Glomerular visceral epithelial cell (primary cell): ENCODE measurements at regions not wholly inside any gene's neighbourhood (a gene's known extent, or its start where the extent isn't known, plus 50 kb on each side); places are given as distances from the start of the nearest gene placed in this dataset.

Experiments used
- DNase-seq: peaks from one replicate; pipeline ENCODE4 v3.0.0-alpha.2; 2016; ENCODE audit errors: extremely low spot score

DNA sequence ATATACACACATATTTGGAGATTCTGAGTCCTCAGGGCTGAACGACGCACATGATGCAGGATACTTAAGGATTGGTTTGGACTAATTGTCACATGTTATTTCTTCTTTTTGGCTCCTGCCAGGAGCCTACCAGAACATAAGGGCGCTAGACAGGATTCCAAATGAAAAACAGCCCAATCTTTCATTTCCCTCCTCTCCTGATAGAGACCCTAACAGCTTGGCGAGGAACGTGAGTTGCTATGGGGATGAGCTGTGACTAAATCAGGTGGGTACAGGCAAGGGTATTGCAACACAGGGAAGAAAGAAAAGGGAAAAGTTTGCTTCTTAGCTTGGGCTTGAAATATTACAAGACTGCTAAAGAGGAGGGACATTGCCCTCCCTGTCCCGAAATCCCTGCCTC is 109.9 kb downstream of the AIPL1 start:
- no peak for DNase-seq

DNA sequence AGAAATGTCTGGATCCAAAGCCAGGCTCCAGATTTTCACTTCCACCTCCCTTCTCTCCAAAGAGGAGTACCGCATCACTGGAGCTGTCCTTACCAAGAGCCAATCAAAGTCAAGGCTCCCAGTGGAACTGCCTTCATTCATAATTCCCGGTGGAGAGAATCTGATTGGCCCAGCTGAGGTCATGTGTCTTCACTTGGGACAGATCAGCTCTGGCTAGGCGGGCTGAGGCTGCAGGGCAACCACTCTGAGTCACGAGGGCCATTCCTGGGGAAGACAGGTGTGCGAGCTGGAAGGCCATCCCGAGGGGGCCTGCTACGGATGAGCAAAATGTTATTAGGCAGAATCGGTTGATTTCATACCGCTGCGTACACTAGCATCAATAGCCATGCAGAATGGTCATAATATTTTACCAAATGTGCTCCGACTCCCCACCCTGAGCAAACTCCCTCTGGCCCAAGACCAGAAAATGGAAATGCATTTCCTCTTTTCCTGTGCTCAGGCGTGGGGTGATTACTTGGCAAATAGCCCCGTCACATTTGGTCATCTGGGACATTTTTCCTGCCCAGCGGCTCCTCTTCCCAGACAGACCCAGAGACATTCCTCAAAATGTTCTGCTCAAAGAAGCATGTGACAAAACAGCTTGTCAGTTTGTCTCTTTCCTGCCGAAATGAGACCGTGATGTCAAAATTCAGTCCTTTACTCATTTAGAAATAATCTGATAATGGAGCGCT is 111.1 kb downstream of the AIPL1 start:
- DNase-seq: no peak

DNA sequence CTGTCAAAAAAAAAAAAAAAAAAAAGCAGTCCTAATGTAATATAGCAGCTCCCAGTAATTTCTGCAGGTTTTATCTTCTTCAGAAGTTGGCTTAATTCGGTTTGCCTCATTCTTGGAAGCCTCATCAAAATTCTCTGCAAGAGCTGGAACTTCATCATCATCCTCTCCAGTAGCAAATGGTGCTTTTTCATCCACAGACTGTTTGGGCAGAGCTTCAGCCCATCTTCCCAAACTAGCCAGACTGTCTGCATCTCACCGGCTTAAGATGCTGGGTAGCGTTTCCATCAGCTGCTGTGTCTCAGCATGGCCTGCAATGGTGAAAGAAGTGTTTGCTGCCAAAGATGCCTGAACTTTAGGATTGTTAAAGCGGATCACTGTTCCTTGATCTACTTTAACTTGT is 112.6 kb downstream of the AIPL1 start:
- DNase-seq: no peak

DNA sequence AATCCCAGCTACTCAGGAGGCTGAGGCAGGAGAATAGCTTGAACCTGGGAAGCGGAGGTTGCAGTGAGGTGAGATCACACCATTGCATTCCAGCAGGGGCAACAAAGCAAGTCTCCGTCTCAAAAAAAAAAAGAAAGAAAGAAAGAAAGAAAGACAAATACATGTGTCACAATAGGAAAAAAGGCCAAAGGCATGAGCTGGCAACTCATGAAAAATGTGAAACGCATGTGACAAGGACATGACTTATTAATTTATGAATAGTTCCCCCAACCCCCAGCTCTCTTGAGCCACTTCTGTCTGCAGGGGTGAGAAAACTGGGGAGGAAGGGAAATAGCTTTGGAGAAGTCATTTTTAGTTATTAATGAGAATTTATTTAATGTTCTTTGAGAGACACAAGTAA is 120.6 kb downstream of the AIPL1 start:
- no peak for DNase-seq

DNA sequence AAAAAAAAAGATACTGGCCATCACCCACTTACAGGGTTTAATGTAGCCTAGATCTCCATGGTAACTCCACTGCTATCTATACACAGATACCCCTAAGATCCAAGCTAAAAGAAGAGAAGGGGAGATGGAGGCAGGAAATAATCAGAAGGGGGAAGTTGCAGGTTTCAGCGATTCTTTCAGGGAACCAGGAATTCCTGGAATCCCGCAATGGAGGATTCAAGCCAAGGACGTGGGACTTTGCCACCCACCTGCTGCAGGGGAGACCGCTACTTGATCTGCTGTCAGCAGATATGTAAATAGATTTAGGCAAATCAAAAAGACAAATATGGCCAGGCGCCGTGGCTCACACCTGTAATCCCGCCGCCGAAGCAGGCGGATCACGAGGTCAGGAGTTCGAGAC is 121.1 kb downstream of the AIPL1 start:
- no peak for DNase-seq

DNA sequence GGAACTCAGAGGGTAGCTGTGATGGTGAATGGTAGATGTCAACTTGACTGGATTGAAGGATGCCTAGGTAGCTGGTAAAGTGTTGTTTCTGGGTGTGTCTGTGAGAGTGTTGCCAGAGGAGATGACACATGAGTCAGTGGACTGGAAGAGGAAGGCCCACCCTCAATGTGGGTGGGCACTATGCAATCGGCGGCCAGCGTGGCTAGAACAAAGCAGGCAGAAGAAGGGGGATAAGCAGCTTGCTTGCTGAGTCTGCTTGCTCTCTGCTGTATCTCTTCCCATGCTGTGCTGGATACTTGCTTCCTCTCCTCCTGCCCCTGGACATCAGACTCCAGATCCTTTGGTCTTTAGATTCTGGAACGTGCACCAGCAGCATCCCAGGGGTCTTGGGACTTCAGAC is 128.1 kb downstream of the AIPL1 start:
- DNase-seq: no peak

DNA sequence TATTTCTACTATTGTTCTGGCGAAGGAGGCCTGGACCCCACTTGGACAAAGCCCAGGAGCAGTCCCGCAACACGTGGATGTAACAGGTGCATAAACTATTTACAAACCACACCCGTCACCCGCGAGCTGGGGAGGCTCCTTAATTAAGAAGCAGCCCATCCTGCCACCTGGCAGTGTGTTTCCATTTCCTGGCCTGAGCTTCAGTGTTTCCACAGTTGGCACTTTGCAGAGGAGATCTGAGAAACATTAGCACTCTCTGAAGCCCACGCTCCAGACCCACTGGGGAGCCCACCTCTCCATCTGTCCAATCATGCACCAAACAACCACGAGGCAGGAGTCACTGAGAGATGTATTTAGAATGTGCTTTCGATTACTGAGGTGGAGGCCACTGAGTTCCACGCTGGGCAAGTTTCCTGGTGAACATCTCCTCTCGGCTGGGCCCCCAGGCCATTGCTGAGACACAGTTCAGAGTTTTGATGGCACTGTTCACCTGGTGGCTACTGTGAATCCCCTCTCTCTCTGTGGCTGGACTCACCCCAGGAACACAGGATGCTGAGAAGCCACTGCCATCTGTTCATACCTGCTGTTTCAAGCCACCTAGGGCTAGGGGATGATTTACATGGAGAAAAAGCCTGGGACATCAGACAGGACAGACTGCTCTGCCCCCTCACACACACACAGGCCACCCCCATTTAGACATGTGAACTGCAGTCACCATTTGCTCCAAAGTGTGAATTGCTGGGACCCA is 129.1 kb downstream of the AIPL1 start:
- no peak for DNase-seq

DNA sequence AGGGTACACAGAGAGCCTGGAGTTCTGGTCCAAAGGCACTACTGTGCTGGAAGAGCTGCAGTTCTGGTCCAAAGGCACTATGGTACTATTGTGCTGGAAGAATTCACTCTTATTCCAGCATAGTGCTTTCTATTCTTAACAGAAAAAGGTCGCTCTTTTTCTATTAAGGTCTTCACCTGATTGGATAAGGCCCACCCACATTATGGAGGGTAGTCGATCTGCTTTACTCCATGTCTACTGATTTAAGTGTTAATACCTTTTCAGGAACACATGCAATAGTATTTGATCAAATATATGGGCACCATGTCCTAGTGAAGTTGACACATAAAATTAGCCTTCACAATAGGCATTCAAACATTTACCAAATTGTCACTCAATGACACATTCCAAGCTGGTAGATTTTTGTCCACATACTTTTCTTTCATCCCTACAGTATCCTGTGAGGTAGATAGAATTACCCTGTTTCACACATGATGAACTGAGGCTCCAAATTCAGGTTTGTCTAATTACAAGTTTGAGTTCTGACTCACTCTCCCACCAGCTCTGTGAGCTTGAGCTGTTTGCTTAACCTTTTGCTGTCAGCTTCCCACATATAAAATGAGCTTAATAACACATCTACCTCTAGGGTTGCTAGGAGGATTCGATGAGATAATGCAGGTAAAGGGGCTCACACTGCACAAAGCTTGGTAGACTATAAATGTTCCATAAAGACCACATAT is 129.9 kb downstream of the AIPL1 start:
- DNase-seq: no peak

DNA sequence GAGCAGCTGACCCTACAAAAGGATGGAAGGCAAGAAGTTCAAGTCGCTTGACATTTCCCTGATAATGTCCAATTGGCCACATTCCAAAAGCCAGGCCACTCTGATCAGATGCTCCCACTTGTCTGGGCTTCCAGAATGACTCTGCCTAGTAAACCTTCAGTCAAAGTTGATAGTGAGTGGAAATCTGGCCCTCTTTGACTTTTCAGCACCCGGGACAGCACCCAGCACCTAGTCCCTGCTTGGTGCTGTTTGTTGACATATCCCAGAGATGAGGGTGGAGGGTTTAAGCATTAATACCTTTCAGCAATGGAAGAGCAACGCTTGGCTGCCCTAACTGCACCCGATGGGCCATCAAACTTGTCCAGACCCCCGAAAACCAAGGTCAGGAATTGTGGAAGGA is 131.3 kb downstream of the AIPL1 start:
- peak; percentile 15 for DNase-seq

DNA sequence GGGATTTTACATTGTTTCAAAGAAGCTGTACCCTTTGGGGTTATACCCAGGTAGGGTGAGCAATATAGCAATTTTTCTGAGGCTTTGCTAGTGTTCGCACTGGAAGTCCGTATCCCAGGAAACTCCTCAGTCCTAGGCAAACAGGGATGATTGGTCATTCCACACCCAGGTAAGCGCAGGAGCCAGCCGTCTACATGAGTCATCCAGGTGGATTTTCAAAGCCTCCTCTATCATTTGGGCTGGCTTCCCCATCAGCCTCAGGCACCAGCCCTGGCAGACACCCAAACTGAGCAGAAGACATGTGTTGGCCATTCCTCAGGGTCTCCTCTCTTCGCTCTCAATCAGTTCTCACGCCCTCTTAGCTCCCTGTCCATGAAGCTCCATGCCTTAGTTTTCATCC is 135.6 kb downstream of the AIPL1 start:
- no peak for DNase-seq

DNA sequence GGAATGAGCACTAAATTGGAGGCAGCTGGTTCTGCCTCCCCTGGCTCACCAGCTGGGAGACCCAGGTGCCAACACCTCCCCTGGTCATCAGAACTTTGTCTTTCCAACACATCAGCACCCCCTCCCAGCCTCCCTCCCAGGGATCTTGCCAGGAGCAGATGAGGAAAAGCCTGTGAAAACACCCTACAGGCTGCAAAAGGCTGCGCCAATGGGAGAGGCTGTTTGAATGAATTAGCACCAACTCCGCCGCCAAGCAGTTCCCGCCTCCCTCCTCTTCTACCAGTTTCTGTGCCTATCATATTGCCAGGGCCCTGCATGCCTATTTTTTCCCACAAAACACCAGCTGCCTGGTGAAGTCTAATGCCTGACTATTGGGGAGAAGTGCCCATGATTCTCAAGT is 137.0 kb downstream of the AIPL1 start:
- no peak for DNase-seq

DNA sequence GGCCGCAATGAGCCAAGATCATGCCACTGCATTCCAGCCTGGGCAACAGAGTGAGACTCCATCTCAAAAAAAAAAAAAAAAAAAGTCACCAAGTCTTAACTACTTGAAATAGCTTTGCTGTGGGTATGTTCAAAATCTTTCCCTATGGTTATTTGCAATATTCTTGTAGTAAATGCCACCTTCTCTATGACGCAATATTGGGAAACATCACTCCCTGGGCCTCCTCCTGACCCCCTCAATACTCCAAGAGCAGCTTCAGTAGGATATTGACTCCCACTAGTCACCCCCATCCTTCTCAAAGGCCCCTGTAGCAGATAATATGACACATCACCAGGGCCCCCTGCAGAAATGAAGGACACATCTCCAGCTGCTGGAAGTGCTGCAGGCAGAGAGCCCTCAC is 137.8 kb downstream of the AIPL1 start:
- no peak for DNase-seq

DNA sequence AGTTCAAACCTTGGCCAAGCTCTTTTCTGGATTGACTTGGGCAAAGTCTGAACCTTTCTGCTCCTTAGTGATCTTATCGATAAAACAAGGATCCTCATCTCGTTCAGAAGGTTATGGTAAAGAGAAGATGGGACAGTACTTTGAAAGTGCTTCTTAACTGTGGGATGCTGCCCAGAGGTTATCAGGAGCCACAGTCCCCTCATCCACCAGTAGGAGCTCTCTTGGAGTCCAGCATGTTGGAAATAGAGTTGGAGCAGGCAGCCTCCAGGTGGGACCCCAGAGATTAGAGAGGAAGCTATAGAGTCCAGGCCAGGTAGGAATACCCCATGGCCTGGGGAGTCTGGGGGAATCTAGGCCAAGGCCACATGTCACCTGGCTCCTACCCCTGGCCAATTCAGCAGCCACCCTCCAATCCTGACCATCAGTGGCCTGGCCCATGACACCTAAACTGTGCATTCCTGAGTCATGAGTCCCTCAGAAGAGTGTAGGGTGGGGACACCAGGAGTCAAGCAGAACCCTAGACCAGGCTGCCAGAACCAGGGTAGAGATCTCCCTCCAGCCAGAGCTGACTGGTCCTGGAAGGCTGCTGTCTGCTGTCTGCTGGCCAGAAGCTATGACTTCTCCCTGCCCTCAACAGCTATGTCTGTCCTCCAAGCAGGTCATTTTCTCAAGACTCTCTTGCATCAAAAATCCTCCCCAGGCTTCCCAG is 144.3 kb downstream of the AIPL1 start:
- no peak for DNase-seq

DNA sequence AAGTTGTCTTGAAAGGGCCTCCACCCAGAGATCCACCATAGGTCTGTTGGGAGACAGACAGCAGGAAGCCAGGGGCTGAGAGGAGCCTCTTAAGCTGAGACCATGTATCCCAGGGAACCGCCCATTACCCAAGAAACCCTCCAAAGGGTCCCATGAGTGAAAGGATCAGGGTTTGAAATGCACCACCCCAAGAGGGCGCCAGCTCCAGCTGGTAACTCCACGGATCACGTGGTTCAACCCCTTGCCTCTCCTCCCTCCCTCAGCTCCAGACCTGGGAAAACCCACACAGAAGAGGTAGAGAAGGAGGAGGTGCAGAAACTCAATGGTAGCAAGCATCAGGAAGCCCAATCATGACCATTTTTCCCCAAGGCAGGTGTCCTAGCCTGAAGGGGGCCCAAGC is 148.7 kb downstream of the AIPL1 start:
- no peak for DNase-seq

DNA sequence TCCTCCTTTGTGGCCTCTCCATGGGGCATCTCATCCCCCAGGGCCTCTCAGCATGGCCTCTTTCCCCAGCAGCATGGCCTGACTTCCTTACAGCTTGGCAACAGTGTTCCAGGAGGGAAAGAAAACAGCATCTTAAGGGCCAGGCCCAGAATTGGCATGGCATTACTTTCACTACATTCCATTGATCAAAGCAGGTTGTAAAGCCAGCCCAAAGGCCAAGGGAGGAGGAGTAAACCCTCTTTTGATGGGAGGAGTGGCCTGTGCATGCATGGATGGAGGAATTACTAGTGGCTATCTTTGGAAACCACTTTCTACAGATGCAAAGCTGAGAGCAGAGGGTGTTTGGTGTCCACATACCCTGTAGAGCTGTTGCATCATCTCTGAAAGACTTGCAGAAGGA is 149.4 kb downstream of the AIPL1 start:
- no peak for DNase-seq

DNA sequence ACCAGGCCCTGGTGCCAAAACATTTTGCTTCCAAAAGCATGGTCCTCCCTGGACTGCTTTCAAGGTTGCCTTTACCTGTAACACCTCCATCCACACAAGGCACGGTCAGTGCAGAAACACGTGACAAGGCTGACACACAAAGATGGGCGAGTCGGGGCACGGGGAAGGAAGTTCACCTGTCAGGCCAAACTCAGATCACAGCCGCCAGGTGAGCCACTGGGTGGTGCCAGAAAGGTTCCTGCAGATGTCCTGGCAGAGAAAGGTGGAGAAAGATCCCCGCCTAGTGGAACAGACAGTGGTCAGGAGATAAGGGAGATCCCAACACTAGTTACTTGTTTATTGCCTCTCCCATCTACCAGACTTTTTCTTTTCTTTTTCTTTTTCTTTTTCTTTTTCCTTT is 155.3 kb downstream of the AIPL1 start:
- peak; percentile 26 for DNase-seq

DNA sequence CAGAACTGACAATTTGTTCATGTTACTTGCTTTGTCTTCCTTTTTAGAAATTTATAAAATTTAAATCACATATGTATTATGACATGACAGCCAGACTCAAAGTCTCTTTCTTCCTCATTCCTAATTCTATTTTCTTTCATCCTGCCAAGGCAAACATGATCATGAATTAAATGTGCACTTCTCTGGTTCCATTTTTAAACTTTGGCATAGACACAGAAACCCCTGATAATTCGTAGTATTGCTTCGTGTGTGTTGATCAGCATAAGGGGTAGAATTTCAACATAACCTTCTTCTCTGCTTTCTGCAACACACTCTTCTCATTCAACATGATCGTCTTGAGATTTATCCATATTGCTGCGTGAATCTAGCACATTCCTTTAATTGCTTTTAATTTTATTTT is 156.5 kb downstream of the AIPL1 start:
- no peak for DNase-seq

DNA sequence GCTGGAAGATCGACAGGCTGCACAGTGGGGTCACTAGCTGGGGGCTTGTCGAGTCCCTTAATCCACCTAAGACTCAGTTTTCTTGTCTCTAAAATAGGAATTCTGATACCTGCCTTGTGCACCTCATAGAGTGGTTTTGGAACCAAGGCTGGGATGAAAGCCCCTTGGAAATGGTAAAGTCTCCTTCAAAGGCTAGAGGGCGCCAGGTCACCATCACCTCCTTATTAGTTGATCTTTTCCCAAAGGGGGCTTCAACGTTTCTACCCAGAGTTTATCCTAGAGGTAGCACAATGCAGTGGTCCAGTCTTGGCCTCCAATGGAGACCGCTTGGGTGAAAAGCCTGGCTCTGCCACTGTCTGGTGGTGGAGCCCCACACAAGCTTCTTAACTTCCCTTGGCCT is 158.2 kb downstream of the AIPL1 start:
- DNase-seq: no peak

DNA sequence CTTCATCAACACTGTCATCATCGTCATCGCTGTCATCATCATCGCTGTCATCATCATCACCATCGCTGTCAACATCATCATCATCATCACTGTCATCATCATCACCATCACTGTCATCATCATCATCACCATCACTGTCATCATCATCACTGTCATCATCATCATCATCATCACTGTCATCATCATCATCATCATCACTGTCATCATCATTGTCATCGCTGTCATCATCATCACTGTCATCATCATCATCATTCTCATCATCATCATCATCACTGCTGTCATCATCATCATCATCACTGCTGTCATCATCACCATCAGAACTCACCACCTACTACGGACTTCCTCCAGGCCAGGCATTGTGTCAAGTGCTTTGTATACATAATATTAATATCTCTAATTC is 160.6 kb downstream of the AIPL1 start:
- no peak for DNase-seq

DNA sequence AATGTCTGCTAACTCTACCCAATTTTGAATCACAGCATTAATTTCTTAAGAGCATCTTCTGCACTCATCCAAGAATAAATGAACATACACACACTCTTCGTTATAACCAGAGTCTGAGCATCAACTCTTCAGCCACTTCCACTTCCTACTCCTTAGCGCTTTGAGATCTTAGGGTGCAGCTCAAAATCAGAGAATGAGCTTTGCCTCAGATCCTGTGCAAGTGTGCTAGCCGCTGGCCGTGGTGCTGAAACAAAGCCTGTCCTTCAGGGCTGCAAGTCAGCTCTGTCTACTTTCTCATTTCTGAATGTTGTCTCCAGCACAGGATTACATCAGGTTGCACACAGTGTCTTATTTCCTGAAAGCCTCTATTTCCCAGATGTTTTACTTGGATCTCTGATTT is 165.4 kb downstream of the AIPL1 start:
- peak; percentile 39 for DNase-seq

DNA sequence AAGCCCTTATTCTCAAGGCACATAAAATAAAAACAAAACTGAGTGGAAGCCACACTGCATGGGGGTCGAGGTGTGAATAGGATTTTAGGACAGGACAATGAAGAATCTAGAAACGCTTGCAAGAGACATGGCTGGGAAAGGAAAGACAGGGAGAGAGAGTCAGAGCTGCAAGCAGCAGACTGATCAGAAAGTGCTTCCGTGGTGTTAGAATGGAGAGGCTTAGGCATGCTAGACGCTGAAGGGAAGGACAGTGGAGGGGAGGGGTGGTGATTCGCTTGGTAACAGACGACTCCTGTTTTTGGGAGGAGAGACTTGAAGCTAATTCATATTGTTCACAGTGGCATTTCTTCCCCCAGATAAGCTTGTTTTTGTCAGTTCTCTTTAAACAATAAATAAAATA is 173.5 kb downstream of the AIPL1 start:
- DNase-seq: no peak

DNA sequence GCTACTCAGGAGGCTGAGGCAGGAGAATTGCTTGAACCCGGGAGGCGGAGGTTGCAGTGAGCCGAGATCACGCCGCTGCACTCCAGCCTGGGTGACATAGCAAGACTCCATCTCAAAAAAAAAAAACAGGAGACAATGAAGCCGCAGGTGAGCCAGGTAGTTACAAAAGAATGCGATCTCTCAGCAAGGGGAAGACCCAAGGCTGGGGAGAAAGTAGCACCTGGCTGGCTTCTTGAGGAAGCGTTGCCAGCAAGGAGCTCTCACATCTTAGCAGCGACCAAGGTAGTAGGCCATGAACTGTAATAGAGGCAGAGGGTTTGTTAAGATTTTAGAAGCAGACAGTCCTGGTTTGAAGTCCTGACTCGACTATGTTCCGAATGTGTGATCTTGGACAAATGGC is 175.0 kb downstream of the AIPL1 start:
- DNase-seq: no peak
